Adipocyte (in vitro differentiated cells): ENCODE measurements at regions not wholly inside any gene's neighbourhood (a gene's known extent, or its start where the extent isn't known, plus 50 kb on each side); places are given as distances from the start of the nearest gene placed in this dataset.

Experiments
- DNase-seq: peaks from one replicate; pipeline ENCODE4 v3.0.0-alpha.2; 2015; ENCODE audit warnings: low read depth
- H3K27me3 ChIP-seq: replicated peaks from 2 replicates; pipeline ENCODE4 v1.7.0; 2013; ENCODE audit warnings: mild to moderate bottlenecking, low read length, moderate library complexity; ENCODE audit not compliant: control insufficient read depth, insufficient read depth
- H3K36me3 ChIP-seq: 2 replicates; pipeline ENCODE4 v1.7.0; 2013; ENCODE audit warnings: low read length, mild to moderate bottlenecking, moderate library complexity; ENCODE audit not compliant: control insufficient read depth, insufficient read depth, severe bottlenecking
- H3K4me1 ChIP-seq: 2 replicates; pipeline ENCODE4 v1.7.0; 2013; ENCODE audit warnings: mild to moderate bottlenecking, low read length, moderate library complexity; ENCODE audit not compliant: control insufficient read depth, insufficient read depth
- H3K4me3 ChIP-seq: 2 replicates; pipeline ENCODE4 v1.7.0; 2013; ENCODE audit warnings: mild to moderate bottlenecking, low read length, moderate library complexity
- H3K9ac ChIP-seq: 2 replicates; pipeline ENCODE4 v1.7.0; 2013; ENCODE audit warnings: mild to moderate bottlenecking, low read length, moderate library complexity
- H3K9me3 ChIP-seq: 2 replicates; pipeline ENCODE4 v1.7.0; 2013; ENCODE audit warnings: mild to moderate bottlenecking, low read length, moderate library complexity; ENCODE audit not compliant: control insufficient read depth

DNA sequence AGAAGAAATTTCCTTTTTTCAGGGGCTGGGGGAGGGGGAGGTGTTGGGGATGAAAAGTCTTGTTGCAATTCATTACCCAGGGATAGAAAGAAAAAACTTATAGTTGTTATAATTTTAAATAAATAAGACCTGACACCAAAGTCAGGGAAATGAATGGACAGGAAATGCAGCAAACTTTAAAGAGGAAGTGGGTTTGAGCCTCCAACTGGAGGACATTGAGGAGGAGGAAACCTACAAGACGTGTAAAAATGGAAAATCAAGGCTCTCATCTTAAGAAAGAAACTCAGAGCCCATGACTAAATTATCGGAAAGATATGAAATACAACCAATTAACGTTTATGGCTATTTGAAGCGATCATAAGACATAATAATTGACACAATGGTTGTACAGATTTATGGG, 54.4 kb downstream of the NIBAN1 start:
- Histone ChIP-seq H3K27me3 (no peaks in the 10 kb centered on the region), H3K9ac (no peak overlapping the region), H3K36me3 (no peaks in the 10 kb centered on the region), H3K4me1 (no peaks in the 10 kb centered on the region), H3K4me3 (no peak overlapping the region), H3K9me3 (no peaks in the 10 kb centered on the region)
- no peak for DNase-seq

- H3K27me3 ChIP-seq, result no peaks in the 10 kb centered on the region
- no peak overlapping the region for H3K4me3 ChIP-seq
- no peaks in the 10 kb centered on the region for H3K9me3 ChIP-seq
- peaks cover 15% of the 10 kb centered on the region for H3K4me1 ChIP-seq
- DNase-seq, result peak; percentile 14
- no peak overlapping the region for H3K9ac ChIP-seq
- H3K36me3 ChIP-seq, result no peaks in the 10 kb centered on the region
These were observed 58.7 kb downstream of the NIBAN1 start for GRCh38 chr1:184915463-184916090.

DNA sequence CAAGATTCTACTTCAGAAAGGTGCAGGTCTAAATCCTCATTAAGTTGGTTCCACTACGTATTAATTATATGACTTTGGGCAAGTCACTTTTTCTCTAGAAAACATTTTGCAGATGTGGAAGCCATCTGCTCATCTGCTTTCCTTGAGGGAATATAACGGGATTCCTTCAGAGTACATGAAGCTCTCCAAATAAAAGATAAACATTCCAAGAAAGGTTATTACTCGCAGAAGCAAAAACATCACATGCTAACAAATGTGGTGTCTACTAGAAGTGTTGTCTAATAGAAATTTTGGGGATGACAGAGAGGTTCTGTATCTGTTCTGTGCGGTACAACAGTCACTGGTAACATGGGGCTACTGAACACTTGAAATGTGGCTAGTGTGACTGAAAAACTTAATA, 60.2 kb downstream of the NIBAN1 start:
- Histone ChIP-seq H3K9me3 (no peaks in the 10 kb centered on the region), H3K4me1 (peaks cover 27% of the 10 kb centered on the region), H3K27me3 (no peaks in the 10 kb centered on the region), H3K9ac (no peak overlapping the region), H3K4me3 (no peak overlapping the region), H3K36me3 (no peaks in the 10 kb centered on the region)
- no peak for DNase-seq

GRCh38 chr1:184912392-184912791, 61.9 kb downstream of the NIBAN1 start:
- no peak for DNase-seq
- Histone ChIP-seq H3K36me3 (no peaks in the 10 kb centered on the region), H3K4me3 (no peak overlapping the region), H3K9me3 (no peaks in the 10 kb centered on the region), H3K4me1 (peaks cover 35% of the 10 kb centered on the region), H3K9ac (no peak overlapping the region), H3K27me3 (no peaks in the 10 kb centered on the region)

- no peak overlapping the region for H3K9ac ChIP-seq
- no peak overlapping the region for H3K4me3 ChIP-seq
- no peaks in the 10 kb centered on the region for H3K36me3 ChIP-seq
- no peaks in the 10 kb centered on the region for H3K9me3 ChIP-seq
- DNase-seq, result no peak
- H3K27me3 ChIP-seq, result no peaks in the 10 kb centered on the region
- peaks cover 38% of the 10 kb centered on the region for H3K4me1 ChIP-seq
These were observed 62.5 kb downstream of the NIBAN1 start for GRCh38 chr1:184911830-184912229.

DNA sequence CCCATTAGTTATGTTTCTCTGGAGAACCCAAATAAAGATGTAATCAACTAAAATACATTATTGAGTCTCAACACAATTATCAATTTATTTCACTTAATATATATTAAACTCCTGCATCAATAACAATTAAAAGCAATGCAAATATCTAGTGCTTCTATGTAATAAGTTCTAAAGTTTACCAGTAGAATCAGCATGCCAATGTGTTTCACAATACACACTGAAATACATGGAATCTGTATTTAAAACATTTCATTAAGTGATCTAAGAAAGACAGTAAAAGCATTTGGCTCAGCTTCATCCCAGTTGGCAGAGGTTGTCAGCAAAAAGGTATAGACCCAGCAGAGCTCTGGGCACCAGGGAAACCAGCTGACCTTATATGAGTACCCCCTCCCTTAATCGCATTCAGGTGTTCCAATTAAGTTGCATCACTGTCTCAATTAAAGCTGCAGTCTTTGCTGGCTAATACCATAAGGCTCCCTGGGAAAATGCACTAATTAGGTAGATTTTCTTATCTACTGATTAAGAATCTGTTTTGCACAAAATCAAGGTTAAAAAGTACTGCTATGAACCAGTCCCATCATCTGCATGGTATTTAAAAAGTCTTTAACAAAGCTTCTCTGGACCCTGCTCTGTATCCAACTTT, 63.1 kb downstream of the NIBAN1 start:
- Histone ChIP-seq H3K4me3 (no peak overlapping the region), H3K9me3 (no peaks in the 10 kb centered on the region), H3K4me1 (peaks cover 42% of the 10 kb centered on the region), H3K36me3 (no peaks in the 10 kb centered on the region), H3K27me3 (no peaks in the 10 kb centered on the region), H3K9ac (peak overlapping the region; percentile 18)
- peak; percentile 62 for DNase-seq

- Histone ChIP-seq H3K4me3 (no peak overlapping the region), H3K9ac (peak overlapping the region; percentile 18), H3K27me3 (no peaks in the 10 kb centered on the region), H3K4me1 (peaks cover 42% of the 10 kb centered on the region), H3K36me3 (no peaks in the 10 kb centered on the region), H3K9me3 (no peaks in the 10 kb centered on the region)
- DNase-seq, result peak; percentile 61
These were observed 63.6 kb downstream of the NIBAN1 start for GRCh38 chr1:184910691-184911091.

- Histone ChIP-seq H3K9me3 (no peaks in the 10 kb centered on the region), H3K27me3 (no peaks in the 10 kb centered on the region), H3K9ac (no peak overlapping the region), H3K4me3 (no peak overlapping the region), H3K36me3 (no peaks in the 10 kb centered on the region), H3K4me1 (peaks cover 47% of the 10 kb centered on the region)
- no peak for DNase-seq
These were observed 64.3 kb downstream of the NIBAN1 start for GRCh38 chr1:184910005-184910404.

GRCh38 chr1:184909019-184909418, 65.3 kb downstream of the NIBAN1 start:
- no peaks in the 10 kb centered on the region for H3K27me3 ChIP-seq
- no peak overlapping the region for H3K4me3 ChIP-seq
- H3K9me3 ChIP-seq, result no peaks in the 10 kb centered on the region
- H3K4me1 ChIP-seq, result peaks cover 48% of the 10 kb centered on the region
- H3K9ac ChIP-seq, result no peak overlapping the region
- H3K36me3 ChIP-seq, result no peaks in the 10 kb centered on the region
- no peak for DNase-seq

DNA sequence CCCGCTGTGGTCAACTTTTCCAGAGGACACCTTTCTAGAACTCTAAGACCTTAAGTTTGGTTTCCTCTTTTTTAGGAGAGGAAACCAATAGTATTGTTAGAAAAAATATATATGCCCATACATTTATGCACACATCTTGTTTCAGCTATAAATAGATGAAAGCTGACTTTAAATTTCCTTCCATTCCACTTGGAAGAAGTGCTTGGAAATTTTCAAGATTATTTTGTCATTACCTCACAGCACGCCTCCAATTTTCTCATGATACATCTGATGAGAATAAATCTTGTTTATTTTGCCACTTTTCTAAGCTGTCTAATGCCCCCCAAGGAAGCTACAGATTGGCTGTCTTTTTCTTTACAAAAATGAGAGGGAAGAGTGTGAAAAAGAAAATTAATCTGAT, 65.8 kb downstream of the NIBAN1 start:
- H3K4me3 ChIP-seq, result no peak overlapping the region
- H3K9me3 ChIP-seq, result no peaks in the 10 kb centered on the region
- no peaks in the 10 kb centered on the region for H3K36me3 ChIP-seq

GRCh38 chr1:184907500-184907899, 66.8 kb downstream of the NIBAN1 start:
- DNase-seq, result no peak

More for the DNA sequence above, 65.8 kb downstream of the NIBAN1 start:
- Histone ChIP-seq H3K4me1 (peaks cover 46% of the 10 kb centered on the region), H3K9ac (no peak overlapping the region), H3K27me3 (no peaks in the 10 kb centered on the region)
- DNase-seq, result no peak

DNA sequence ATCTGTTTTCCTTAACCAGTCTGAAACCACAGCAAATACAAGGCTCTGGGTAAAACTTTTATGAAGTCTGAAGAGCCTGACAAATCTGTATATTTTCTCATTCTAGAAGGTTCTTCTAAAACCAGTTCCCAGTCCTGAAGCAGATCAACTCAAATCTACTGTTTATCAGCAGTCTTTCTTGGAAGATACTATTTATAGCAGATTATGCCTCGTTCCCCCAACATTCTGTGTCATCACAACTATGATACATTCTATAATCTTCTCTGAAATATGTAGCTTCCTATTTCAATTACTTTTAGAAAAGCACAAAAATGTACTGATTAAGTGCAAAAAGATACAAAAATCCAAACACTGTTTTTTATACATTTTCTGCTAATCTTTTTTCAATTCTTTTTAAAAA, 67.5 kb downstream of the NIBAN1 start:
- H3K4me1 ChIP-seq, result peaks cover 49% of the 10 kb centered on the region
- no peak overlapping the region for H3K9ac ChIP-seq
- no peaks in the 10 kb centered on the region for H3K9me3 ChIP-seq
- no peaks in the 10 kb centered on the region for H3K36me3 ChIP-seq
- no peaks in the 10 kb centered on the region for H3K27me3 ChIP-seq
- no peak overlapping the region for H3K4me3 ChIP-seq
- DNase-seq, result peak; percentile 31

More at GRCh38 chr1:184907500-184907899, 66.8 kb downstream of the NIBAN1 start:
- H3K9ac ChIP-seq, result no peak overlapping the region
- H3K4me1 ChIP-seq, result peaks cover 47% of the 10 kb centered on the region
- no peaks in the 10 kb centered on the region for H3K27me3 ChIP-seq
- no peak overlapping the region for H3K4me3 ChIP-seq
- no peaks in the 10 kb centered on the region for H3K9me3 ChIP-seq
- H3K36me3 ChIP-seq, result no peaks in the 10 kb centered on the region
